ENCODE measurements at regions not wholly inside any gene's neighbourhood (a gene's known extent, or its start where the extent isn't known, plus 50 kb on each side); places are given as distances from the start of the nearest gene placed in this dataset.

GRCh38 chr12:111031916-111032590 is 111.7 kb upstream of the MYL2 start:
- in situ Hi-C loops (cut with MboI; ENCODE audit: low sequenced_read_pairs), result no loop called here

- in situ Hi-C loops (cut with MboI; ENCODE audit: low sequenced_read_pairs), result no loop called here
Measured at GRCh38 chr12:111030800-111031199, 110.4 kb upstream of the MYL2 start.

- in situ Hi-C loops (cut with MboI; ENCODE audit: low sequenced_read_pairs), result no loop called here
Measured at GRCh38 chr12:111029732-111030131, 109.4 kb upstream of the MYL2 start.

- in situ Hi-C loops (cut with MboI; ENCODE audit: low sequenced_read_pairs), result no loop called here
Measured at GRCh38 chr12:111029305-111029704, 108.9 kb upstream of the MYL2 start.

GRCh38 chr12:111028830-111029229 is 108.5 kb upstream of the MYL2 start:
- in situ Hi-C loops (cut with MboI; ENCODE audit: low sequenced_read_pairs), result no loop called here

GRCh38 chr12:111027431-111027830 is 107.1 kb upstream of the MYL2 start:
- in situ Hi-C loops (cut with MboI; ENCODE audit: low sequenced_read_pairs), result no loop called here

GRCh38 chr12:111025792-111026430 is 105.5 kb upstream of the MYL2 start:
- in situ Hi-C loops (cut with MboI; ENCODE audit: low sequenced_read_pairs), result no loop called here

GRCh38 chr12:111025301-111025700 is 104.9 kb upstream of the MYL2 start:
- in situ Hi-C loops (cut with MboI; ENCODE audit: low sequenced_read_pairs), result no loop called here

GRCh38 chr12:111024205-111024801 is 103.9 kb upstream of the MYL2 start:
- in situ Hi-C loops (cut with MboI; ENCODE audit: low sequenced_read_pairs), result no loop called here

GRCh38 chr12:111022386-111022785 is 102.0 kb upstream of the MYL2 start:
- in situ Hi-C loops (cut with MboI; ENCODE audit: low sequenced_read_pairs), result no loop called here

- in situ Hi-C loops (cut with MboI; ENCODE audit: low sequenced_read_pairs), result no loop called here
Measured at GRCh38 chr12:111014547-111014946, 94.2 kb upstream of the MYL2 start.

GRCh38 chr12:111012918-111013317 is 92.5 kb upstream of the MYL2 start:
- in situ Hi-C loops (cut with MboI; ENCODE audit: low sequenced_read_pairs), result no loop called here

- in situ Hi-C loops (cut with MboI; ENCODE audit: low sequenced_read_pairs), result no loop called here
Measured at GRCh38 chr12:111011999-111012600, 91.7 kb upstream of the MYL2 start.

- in situ Hi-C loops (cut with MboI; ENCODE audit: low sequenced_read_pairs), result no loop called here
Measured at GRCh38 chr12:111010916-111011657, 90.7 kb upstream of the MYL2 start.

- in situ Hi-C loops (cut with MboI; ENCODE audit: low sequenced_read_pairs), result no loop called here
Measured at GRCh38 chr12:111010061-111010460, 89.7 kb upstream of the MYL2 start.

GRCh38 chr12:111006621-111007020 is 86.2 kb upstream of the MYL2 start:
- in situ Hi-C loops (cut with MboI; ENCODE audit: low sequenced_read_pairs), result no loop called here

- in situ Hi-C loops (cut with MboI; ENCODE audit: low sequenced_read_pairs), result no loop called here
Measured at GRCh38 chr12:110998971-110999370, 78.6 kb upstream of the MYL2 start.

- in situ Hi-C loops (cut with MboI; ENCODE audit: low sequenced_read_pairs), result no loop called here
Measured at GRCh38 chr12:110998165-110998564, 77.8 kb upstream of the MYL2 start.

- in situ Hi-C loops (cut with MboI; ENCODE audit: low sequenced_read_pairs), result no loop called here
Measured at GRCh38 chr12:110996415-110996814, 76.0 kb upstream of the MYL2 start.

- in situ Hi-C loops (cut with MboI; ENCODE audit: low sequenced_read_pairs), result no loop called here
Measured at GRCh38 chr12:110995615-110996014, 75.2 kb upstream of the MYL2 start.

GRCh38 chr12:110995016-110995415 is 74.6 kb upstream of the MYL2 start:
- in situ Hi-C loops (cut with MboI; ENCODE audit: low sequenced_read_pairs), result no loop called here

All from HL-60/S4 treated with retinoic acid at 250 ng/mL for 4 days and 3 days (cell line).